GM12872 (cell line): ENCODE measurements at regions not wholly inside any gene's neighbourhood (a gene's known extent, or its start where the extent isn't known, plus 50 kb on each side); places are given as distances from the start of the nearest gene placed in this dataset.

ENCODE experiments used
- TF ChIP-seq, protein P1 (sequence below): IDR thresholded peaks from 3 replicates; pipeline ENCODE4 v1.5.1; 2011; ENCODE audit warnings: low read depth, mild to moderate bottlenecking, low read length, moderate library complexity; ENCODE audit not compliant: insufficient read depth

DNA sequence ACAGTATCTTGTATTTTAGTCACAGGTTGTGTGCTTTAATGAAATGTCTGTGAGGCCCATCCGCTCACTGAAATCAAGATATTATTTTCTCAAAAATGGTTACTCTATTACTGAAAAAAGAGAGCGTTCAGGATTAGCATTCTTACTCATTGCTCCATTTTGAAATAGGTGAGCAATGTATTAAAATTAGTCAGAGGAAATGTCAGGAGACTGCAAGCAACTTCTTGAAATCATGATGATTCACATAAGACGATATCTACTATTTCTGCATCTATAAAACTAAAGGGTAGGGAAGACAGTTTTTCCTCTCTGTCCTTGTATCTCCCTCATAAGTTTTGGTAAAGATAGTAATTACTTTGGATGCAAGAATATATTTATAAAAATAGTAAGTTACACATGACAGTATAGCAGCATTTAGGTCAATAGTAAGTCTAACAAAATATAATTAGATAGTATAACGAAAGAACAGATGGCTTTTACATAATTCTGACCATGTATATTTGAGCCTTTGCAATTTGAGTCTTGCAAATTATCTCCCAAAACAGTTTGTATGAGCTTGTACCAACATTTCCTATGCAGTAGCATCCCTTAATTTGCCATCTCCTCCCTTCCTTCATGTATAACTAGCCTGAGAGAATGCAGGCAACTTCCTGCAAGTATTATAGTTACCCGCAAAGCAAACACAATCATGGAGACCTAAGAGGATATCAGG is 937.8 kb downstream of the PCDH7 start:
- TF ChIP-seq, protein P1, sequence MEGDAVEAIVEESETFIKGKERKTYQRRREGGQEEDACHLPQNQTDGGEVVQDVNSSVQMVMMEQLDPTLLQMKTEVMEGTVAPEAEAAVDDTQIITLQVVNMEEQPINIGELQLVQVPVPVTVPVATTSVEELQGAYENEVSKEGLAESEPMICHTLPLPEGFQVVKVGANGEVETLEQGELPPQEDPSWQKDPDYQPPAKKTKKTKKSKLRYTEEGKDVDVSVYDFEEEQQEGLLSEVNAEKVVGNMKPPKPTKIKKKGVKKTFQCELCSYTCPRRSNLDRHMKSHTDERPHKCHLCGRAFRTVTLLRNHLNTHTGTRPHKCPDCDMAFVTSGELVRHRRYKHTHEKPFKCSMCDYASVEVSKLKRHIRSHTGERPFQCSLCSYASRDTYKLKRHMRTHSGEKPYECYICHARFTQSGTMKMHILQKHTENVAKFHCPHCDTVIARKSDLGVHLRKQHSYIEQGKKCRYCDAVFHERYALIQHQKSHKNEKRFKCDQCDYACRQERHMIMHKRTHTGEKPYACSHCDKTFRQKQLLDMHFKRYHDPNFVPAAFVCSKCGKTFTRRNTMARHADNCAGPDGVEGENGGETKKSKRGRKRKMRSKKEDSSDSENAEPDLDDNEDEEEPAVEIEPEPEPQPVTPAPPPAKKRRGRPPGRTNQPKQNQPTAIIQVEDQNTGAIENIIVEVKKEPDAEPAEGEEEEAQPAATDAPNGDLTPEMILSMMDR: no peak

DNA sequence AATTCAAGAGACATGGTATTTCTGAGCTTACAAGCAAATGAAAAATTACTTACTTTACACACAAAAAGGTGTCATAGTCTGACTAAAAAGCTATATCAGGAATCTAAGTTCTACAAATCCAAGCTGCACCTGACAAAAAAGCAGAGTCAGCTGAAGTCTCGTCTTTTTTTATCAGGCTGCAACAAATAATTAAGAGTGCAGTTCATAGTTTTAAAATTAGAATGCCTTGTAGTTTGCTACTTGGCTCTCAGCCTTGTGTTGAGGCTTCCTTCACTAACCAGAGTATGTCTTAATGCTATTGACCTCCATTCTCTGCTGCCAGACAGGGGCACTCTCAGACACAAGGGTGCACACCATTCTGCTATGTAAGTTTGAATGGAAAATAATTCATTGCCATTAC is 940.7 kb downstream of the PCDH7 start:
- TF ChIP-seq, protein P1: no peak

DNA sequence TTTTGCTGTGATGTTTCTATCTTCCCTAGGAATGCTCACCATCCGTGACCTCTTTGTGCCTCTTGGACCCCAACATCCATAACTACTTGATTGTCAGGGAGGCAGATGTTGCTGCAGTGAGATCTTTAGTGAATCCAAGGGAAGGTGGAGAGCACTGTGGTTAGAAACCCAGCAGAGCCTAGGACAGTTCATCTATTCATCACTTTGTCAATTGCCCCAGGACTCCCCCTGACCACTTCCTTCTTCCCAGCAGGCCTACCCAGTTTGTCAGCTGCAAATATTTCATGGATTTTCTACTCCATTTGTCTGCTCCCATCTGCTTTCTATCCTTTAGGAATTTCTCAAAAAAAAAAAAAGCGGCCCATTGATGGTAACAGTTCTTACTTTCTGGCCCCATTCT is 942.8 kb downstream of the PCDH7 start:
- TF ChIP-seq, protein P1: no peak

DNA sequence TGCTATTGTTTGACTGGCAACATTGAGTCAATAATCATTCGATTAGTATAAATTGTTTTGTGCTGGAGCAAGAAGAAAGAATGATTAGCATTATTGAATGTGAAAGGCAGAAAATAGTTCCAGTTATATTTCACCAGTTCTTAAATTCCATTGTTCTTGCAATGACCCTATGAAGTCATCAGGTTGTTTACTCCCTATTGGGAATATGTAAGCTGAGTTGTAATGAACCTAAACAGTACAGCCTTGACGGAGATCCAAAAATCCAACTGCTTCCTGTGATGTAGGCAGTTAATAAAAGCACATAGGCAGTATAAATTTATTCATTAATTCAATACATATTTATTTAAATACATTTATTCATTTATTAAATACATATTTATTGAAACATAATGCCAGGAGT is 947.5 kb downstream of the PCDH7 start:
- TF ChIP-seq, protein P1: no peak

DNA sequence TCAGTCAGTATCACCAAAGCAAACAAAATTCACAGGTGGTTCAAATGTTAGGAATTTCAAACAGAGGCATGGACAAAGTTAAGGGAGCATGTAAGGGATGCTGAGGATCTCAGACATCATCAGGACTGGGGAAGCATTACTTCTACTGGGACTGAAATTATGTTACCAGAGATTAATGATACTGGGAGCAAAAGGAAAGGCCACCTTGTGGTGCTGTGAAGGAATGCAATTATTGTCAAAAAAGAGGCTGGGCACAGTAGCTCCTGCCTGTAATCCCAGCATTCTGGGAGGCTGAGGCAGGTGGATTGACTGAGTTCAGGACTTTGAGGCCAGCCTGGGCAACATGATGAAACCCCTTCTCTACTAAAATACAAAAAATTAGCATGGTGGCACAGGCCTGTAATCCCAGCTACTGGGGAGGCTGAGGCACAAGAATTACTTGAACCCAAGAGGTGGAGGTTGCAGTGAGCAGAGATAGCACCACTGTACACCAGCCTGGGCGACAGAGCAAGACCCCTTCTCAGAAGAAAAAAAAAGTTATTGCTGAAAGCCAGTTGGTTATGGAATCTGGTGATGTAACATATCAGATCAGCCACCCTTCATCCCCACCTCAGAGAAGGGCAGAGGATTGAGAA is 954.3 kb downstream of the PCDH7 start:
- TF ChIP-seq, protein P1: peak; percentile 32; the same call in 2 of the 3 replicates

DNA sequence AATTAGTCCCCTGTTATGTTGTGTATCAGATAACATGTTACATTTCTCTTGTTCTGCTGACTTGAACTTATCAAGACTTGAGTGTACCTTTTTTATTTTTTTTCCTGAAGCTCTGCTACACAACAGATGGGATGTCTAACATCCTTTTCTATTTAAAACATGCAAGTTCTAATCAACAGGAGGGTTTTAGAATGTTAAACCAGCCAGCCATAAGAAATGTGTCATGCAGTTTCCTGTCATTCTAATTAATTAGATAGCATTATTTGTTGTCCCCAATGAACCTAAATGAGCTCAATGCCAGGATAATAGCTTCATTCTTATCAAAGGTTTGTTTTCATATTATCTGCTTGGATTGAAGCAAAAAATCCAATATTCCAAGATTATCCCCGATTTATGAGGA is 958.2 kb downstream of the PCDH7 start:
- TF ChIP-seq, protein P1: no peak

DNA sequence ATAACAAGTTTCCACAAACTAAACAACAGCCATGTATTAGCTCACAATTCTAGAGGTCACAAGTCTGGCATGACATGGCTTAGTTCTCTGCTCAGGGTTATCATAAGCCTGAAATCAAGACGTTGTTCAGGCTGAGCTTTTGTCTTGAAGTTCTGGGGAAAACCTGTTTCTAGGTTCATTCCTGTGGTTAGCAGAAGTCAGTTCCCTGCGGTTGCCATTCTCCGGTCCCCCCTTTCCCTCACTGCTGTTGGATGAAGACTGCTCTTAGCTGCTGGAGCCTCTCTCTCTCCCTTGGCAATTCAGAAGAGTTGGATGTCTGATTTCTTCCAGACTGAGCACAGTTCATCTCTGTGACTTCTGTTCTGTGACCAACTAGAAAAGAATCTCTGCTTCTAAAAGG is 962.6 kb downstream of the PCDH7 start:
- TF ChIP-seq, protein P1: no peak
